Upper lobe of left lung (tissue), 4 donors: ENCODE measurements at regions not wholly inside any gene's neighbourhood (a gene's known extent, or its start where the extent isn't known, plus 50 kb on each side); places are given as distances from the start of the nearest gene placed in this dataset.

Experiments
- EP300 ChIP-seq, 4 donors: sonication (generic); formaldehyde crosslinking; IDR thresholded peaks; one replicate each; pipeline ENCODE4 v1.5.1; 2017; ENCODE audit warnings: antibody characterized with exemption in 4 of 4, control low read depth in 2 of 4
- POLR2AphosphoS5 ChIP-seq, 2 donors: sonication (generic); formaldehyde crosslinking; IDR thresholded peaks; one replicate each; pipeline ENCODE4 v1.5.1; 2017; ENCODE audit warnings: antibody characterized with exemption in 2 of 2
- TF ChIP-seq, protein P1 (sequence below), 6 experiments: fragments of 450-650 bp in 4 of 6; fragments of 200-600 bp in 2 of 6; sonication (generic) in 2 of 6; IDR thresholded peaks; one replicate each; pipeline ENCODE4 v1.5.1; 2016 to 2019; ENCODE audit warnings: antibody characterized with exemption in 6 of 6

GRCh38 chr15:95898761-95899160 lies 431.7 kb upstream of the NR2F2 start:
- TF ChIP-seq, protein P1, sequence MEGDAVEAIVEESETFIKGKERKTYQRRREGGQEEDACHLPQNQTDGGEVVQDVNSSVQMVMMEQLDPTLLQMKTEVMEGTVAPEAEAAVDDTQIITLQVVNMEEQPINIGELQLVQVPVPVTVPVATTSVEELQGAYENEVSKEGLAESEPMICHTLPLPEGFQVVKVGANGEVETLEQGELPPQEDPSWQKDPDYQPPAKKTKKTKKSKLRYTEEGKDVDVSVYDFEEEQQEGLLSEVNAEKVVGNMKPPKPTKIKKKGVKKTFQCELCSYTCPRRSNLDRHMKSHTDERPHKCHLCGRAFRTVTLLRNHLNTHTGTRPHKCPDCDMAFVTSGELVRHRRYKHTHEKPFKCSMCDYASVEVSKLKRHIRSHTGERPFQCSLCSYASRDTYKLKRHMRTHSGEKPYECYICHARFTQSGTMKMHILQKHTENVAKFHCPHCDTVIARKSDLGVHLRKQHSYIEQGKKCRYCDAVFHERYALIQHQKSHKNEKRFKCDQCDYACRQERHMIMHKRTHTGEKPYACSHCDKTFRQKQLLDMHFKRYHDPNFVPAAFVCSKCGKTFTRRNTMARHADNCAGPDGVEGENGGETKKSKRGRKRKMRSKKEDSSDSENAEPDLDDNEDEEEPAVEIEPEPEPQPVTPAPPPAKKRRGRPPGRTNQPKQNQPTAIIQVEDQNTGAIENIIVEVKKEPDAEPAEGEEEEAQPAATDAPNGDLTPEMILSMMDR (IDR thresholded peaks at IDR 0.05), result no peak
- TF ChIP-seq POLR2AphosphoS5 (IDR thresholded peaks at IDR 0.05), result no peak
- no peak for TF ChIP-seq EP300 (IDR thresholded peaks at IDR 0.05)
